ENCODE measurements at regions not wholly inside any gene's neighbourhood (a gene's known extent, or its start where the extent isn't known, plus 50 kb on each side); places are given as distances from the start of the nearest gene placed in this dataset.
"Not testable (repeated sequence)": the region's sequence is repeated elsewhere in the genome, so short reads cannot be mapped to it uniquely, and the experiment has no call there.

DNA sequence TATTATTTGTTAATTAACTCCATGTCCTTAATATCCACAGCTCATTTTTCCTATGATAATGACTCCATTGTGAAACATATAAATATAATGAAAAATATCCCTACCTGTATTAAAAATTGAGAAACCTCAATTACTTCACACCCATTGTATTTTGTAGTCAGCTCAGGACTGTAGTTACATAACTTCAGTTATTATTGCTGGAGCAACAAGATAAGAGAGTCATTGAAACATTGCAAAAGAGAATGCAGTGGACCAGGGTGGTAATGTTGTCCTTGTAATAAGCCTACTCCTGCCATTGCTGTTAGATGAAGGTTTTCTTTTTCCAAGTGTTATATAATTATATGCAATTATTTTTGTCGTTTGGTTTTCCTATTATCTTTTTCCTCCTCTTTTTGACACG lies 184.4 kb downstream of the PRL start:
- DNase-seq, result no peak
- Mint-ChIP-seq H3K36me3 (no peaks in the 10 kb centered on the region), H3K27me3 (no peaks in the 10 kb centered on the region), H3K27ac (no peak overlapping the region), H3K4me1 (no peaks in the 10 kb centered on the region), H3K4me3 (no peak overlapping the region), H3K9me3 (ENCODE audit: low read depth) (no peaks in the 10 kb centered on the region)
- CTCF ChIA-PET, result no interaction called here
- no peak for ATAC-seq

- no peak overlapping the region for H3K4me3 Mint-ChIP-seq
- no peaks in the 10 kb centered on the region for H3K36me3 Mint-ChIP-seq
- DNase-seq, result no peak
- H3K4me1 Mint-ChIP-seq, result no peaks in the 10 kb centered on the region
- CTCF ChIA-PET, result no interaction called here
- no peaks in the 10 kb centered on the region for H3K27me3 Mint-ChIP-seq
- no peak for ATAC-seq
- peaks cover 2% of the 10 kb centered on the region for H3K9me3 Mint-ChIP-seq (ENCODE audit: low read depth)
- H3K27ac Mint-ChIP-seq, result no peak overlapping the region
Observed at GRCh38 chr6:22113026-22113766, 183.6 kb downstream of the PRL start.

DNA sequence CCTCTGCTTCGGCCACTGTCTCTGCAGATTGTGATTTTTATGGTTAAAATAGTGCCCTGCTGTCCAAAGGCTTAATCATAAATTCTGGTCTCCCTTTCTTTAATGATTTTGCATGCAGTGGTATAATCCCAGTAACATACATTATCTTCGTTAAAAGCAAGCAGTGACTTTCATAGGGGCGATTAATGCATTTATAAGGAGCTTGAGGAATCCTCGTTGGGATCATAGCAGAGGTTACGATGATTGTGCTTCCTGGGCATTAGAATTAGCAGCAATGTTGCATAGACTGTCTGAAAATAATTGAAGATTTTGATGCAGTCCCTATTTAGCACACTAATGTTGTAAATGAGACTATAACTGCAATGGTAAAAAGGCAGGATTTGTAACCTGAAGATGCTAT lies 181.3 kb downstream of the PRL start:
- Mint-ChIP-seq H3K27ac (no peak overlapping the region), H3K36me3 (no peaks in the 10 kb centered on the region), H3K9me3 (ENCODE audit: low read depth) (peaks cover 8% of the 10 kb centered on the region), H3K4me3 (no peak overlapping the region), H3K27me3 (no peaks in the 10 kb centered on the region), H3K4me1 (no peaks in the 10 kb centered on the region)
- CTCF ChIA-PET, result no interaction called here
- DNase-seq (no peak), ATAC-seq (no peak)

DNA sequence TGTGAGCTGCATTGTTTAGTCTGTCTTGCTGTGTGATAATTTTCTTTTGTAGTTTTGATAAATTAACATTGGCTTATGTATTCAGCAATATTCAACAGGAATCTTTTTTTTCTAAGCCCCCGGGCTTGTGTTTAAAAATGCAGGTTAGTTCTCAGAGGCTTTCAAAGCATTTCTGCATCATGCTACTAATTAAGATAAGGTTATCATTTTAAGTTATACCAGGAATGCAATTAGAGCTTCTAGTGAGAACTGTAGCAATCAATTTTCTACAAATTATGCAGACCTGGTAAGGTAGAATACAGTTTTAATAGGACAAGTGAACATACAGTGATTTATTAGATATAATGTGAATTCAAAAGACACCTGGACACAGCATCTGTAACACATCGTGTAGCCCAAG lies 179.2 kb downstream of the PRL start:
- Mint-ChIP-seq H3K27ac (no peak overlapping the region), H3K4me1 (no peaks in the 10 kb centered on the region), H3K27me3 (no peaks in the 10 kb centered on the region), H3K36me3 (no peaks in the 10 kb centered on the region), H3K4me3 (no peak overlapping the region), H3K9me3 (ENCODE audit: low read depth) (peaks cover 8% of the 10 kb centered on the region)
- ATAC-seq (no peak), DNase-seq (no peak)
- CTCF ChIA-PET, result no interaction called here

DNA sequence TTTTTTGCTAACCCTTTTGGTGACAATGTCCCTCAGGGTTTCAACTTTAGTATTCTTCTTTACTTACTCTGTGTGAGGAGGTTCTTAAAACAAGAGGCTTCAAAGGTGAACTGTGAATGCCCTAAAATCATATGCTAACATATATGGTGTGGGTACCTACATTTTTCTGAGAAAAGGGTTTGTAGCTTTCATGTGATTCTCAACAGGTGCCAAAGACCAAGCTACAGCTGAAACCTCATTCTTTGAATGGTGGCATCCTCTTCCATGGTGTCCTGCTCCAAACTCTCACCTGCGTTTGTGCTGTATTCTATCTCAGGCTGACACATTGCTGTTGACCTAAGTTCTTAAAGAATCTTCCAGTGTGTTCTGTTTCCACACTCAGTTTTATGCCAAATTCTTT lies 177.3 kb downstream of the PRL start:
- no peak overlapping the region for H3K27ac Mint-ChIP-seq
- no peak overlapping the region for H3K4me3 Mint-ChIP-seq

DNA sequence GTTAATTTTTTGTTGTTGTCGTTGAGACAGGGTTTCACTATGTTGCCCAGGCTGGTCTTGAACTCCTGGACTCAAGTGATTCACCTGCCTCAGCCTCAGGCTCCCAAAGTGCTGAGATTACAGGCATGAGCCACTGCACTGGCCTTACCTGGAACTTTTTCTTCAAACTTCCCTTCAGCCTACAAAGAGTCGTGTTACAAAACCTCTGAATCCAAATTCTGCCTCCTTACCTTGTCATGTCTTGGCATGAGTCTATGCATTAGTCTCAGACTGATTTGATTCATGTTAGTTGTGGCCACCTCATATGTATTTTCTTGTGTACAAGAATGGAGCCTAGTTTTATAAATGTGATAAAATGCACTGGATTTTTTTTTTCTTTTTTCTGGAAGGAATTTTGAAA lies 172.1 kb downstream of the PRL start:
- H3K4me3 Mint-ChIP-seq, result no peak overlapping the region
- H3K27ac Mint-ChIP-seq, result no peak overlapping the region
- no peaks in the 10 kb centered on the region for H3K4me1 Mint-ChIP-seq
- H3K9me3 Mint-ChIP-seq (ENCODE audit: low read depth), result peaks cover under 1% of the 10 kb centered on the region
- CTCF ChIA-PET, result no interaction called here
- H3K36me3 Mint-ChIP-seq, result no peaks in the 10 kb centered on the region
- no peak for ATAC-seq
- H3K27me3 Mint-ChIP-seq, result no peaks in the 10 kb centered on the region
- DNase-seq, result no peak

More for the DNA sequence above, 177.3 kb downstream of the PRL start:
- H3K9me3 Mint-ChIP-seq (ENCODE audit: low read depth), result peaks cover 8% of the 10 kb centered on the region
- H3K4me1 Mint-ChIP-seq, result no peaks in the 10 kb centered on the region
- CTCF ChIA-PET, result no interaction called here
- H3K36me3 Mint-ChIP-seq, result no peaks in the 10 kb centered on the region
- DNase-seq (no peak), ATAC-seq (no peak)
- no peaks in the 10 kb centered on the region for H3K27me3 Mint-ChIP-seq

- no peak for ATAC-seq
- Mint-ChIP-seq H3K4me3 (no peak overlapping the region), H3K27ac (no peak overlapping the region), H3K36me3 (no peaks in the 10 kb centered on the region), H3K4me1 (no peaks in the 10 kb centered on the region), H3K9me3 (ENCODE audit: low read depth) (peaks cover 7% of the 10 kb centered on the region), H3K27me3 (no peaks in the 10 kb centered on the region)
- CTCF ChIA-PET, result no interaction called here
- DNase-seq, result no peak
Observed at GRCh38 chr6:22126910-22127309, 169.9 kb downstream of the PRL start.

DNA sequence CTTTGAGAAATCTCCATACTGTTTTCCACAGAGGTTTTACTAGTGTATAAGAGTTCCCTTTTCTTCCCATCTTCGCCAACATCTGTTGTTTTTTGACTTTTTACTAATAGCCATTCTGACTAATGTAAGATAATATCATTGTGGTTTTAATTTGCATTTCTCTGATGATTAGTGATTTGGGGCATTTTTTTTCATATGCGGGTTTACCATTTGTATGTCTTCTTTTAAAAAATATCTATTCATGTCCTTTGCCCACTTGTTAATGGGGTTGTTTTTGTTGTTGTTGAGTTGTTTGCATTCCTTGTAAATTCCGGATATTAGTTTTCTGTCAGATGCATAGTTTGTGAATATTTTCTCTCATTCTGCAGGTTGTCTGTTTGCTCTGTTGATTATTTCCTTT lies 167.1 kb downstream of the PRL start:
- H3K9me3 Mint-ChIP-seq (ENCODE audit: low read depth), result peaks cover 7% of the 10 kb centered on the region
- DNase-seq (no peak), ATAC-seq (no peak)
- no peak overlapping the region for H3K27ac Mint-ChIP-seq
- no peaks in the 10 kb centered on the region for H3K36me3 Mint-ChIP-seq
- no peaks in the 10 kb centered on the region for H3K4me1 Mint-ChIP-seq
- CTCF ChIA-PET, result no interaction called here
- no peak overlapping the region for H3K4me3 Mint-ChIP-seq
- H3K27me3 Mint-ChIP-seq, result no peaks in the 10 kb centered on the region

DNA sequence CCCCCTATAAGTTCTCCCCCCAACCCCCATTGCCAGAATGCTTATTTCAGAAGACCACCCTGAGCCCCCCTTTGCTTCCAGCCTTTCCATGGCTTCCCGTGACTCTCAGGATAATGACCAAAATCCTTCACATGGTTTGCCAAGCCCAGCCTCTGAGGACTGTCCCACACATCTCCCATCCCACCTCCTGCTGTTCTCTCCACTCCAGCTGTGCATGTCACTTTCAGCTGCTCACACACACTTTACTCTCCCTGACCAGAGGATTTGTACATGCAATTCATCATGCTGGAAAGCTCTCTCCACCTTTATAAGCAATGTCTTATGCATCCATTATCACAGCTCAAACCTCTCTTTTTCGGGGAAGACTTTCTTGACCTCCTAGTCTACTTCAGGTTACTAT lies 164.2 kb downstream of the PRL start:
- H3K27ac Mint-ChIP-seq, result no peak overlapping the region
- H3K9me3 Mint-ChIP-seq (ENCODE audit: low read depth), result peaks cover 7% of the 10 kb centered on the region
- no peaks in the 10 kb centered on the region for H3K27me3 Mint-ChIP-seq
- no peaks in the 10 kb centered on the region for H3K4me1 Mint-ChIP-seq
- CTCF ChIA-PET, result no interaction called here
- no peak for DNase-seq
- no peak for ATAC-seq
- no peak overlapping the region for H3K4me3 Mint-ChIP-seq
- H3K36me3 Mint-ChIP-seq, result no peaks in the 10 kb centered on the region

- Mint-ChIP-seq H3K27me3 (no peaks in the 10 kb centered on the region), H3K27ac (no peak overlapping the region), H3K4me3 (no peak overlapping the region), H3K9me3 (ENCODE audit: low read depth) (peaks cover 7% of the 10 kb centered on the region), H3K36me3 (no peaks in the 10 kb centered on the region), H3K4me1 (no peaks in the 10 kb centered on the region)
- DNase-seq (no peak), ATAC-seq (no peak)
- CTCF ChIA-PET, result no interaction called here
Observed at GRCh38 chr6:22133357-22133756, 163.5 kb downstream of the PRL start.

DNA sequence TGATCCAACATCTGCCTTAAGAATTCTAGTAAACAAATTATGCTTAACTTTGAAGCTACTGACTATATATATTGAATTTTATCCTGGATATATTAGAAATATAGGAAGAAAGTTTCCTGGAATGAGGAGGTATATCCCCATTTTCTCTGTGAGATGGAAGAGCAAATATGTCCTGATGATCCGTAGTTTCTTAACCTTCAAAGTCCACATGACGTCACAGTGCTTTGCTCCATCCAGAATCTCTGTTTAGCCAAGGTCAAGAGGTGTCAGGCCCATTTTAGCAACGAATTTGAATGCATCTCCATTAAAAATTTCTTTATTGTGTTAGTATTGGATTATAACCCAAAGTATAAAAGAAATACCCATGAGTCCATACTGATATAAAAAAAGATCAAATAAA lies 162.5 kb downstream of the PRL start:
- CTCF ChIA-PET, result no interaction called here
- ATAC-seq (no peak), DNase-seq (no peak)
- no peaks in the 10 kb centered on the region for H3K36me3 Mint-ChIP-seq
- H3K9me3 Mint-ChIP-seq (ENCODE audit: low read depth), result peaks cover 7% of the 10 kb centered on the region
- no peak overlapping the region for H3K27ac Mint-ChIP-seq
- H3K4me1 Mint-ChIP-seq, result no peaks in the 10 kb centered on the region
- H3K27me3 Mint-ChIP-seq, result no peaks in the 10 kb centered on the region
- no peak overlapping the region for H3K4me3 Mint-ChIP-seq

- CTCF ChIA-PET, result no interaction called here
- Mint-ChIP-seq H3K27ac (no peak overlapping the region), H3K27me3 (no peaks in the 10 kb centered on the region), H3K4me3 (no peak overlapping the region), H3K36me3 (no peaks in the 10 kb centered on the region), H3K4me1 (no peaks in the 10 kb centered on the region), H3K9me3 (ENCODE audit: low read depth) (peaks cover 4% of the 10 kb centered on the region)
- no peak for ATAC-seq
- DNase-seq, result no peak
Observed at GRCh38 chr6:22135395-22135794, 161.4 kb downstream of the PRL start.

GRCh38 chr6:22140736-22141135 lies 156.1 kb downstream of the PRL start:
- H3K27ac Mint-ChIP-seq; H3K4me1 Mint-ChIP-seq; DNase-seq; H3K27me3 Mint-ChIP-seq; H3K9me3 Mint-ChIP-seq (ENCODE audit: low read depth); H3K4me3 Mint-ChIP-seq; ATAC-seq; H3K36me3 Mint-ChIP-seq; CTCF ChIA-PET: not testable (repeated sequence)

DNA sequence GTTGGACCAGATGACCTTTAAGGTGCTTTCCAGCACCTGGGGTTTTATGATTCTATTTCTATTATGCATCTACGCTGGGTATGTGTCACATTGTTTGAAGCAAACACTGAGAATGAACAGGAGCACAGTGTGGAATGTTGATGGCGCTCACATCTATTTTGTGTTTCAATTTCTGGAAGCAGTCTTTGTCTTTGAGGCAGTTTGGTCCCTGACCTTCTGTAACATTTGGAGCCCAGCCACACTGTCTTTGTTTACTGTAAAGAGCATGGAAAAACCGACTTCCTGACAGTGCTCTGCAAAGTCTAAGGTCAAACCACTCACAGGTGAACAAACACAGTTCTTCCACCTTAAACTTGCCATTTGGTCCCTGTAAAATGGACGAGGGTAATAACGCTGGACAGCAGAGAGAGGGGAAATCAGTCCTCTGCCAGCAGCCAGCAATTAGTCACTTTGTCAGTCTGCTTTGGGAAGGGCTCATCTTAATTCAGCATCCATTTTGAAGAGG lies 155.5 kb downstream of the PRL start:
- Mint-ChIP-seq H3K9me3 (ENCODE audit: low read depth) (no peaks in the 10 kb centered on the region), H3K4me1 (no peaks in the 10 kb centered on the region), H3K27me3 (peaks cover 14% of the 10 kb centered on the region), H3K36me3 (no peaks in the 10 kb centered on the region), H3K4me3 (no peak overlapping the region), H3K27ac (no peak overlapping the region)
- CTCF ChIA-PET, result no interaction called here
- ATAC-seq (no peak), DNase-seq (no peak)

DNA sequence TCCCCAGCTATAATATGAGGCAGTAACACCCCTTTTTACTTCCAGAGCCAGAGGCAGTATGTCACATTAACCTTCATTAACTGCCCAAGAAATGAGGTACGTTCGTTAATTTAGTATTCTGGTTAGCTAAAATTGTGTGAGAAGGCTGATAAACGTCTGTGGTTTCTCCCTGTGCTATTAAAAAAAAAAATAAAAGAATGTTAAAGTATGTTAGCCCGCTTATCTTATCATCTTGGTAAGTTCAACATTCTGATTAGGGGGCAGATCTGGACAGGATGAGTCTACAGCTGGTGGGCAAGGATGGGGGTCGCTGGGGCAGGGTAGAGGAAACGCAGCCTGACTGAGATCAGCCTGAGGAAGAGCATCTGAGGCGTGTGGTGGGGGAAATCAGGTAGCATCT lies 154.0 kb downstream of the PRL start:
- Mint-ChIP-seq H3K9me3 (ENCODE audit: low read depth) (no peaks in the 10 kb centered on the region), H3K4me1 (peaks cover 5% of the 10 kb centered on the region), H3K36me3 (no peaks in the 10 kb centered on the region), H3K4me3 (no peak overlapping the region), H3K27ac (no peak overlapping the region), H3K27me3 (peaks cover 27% of the 10 kb centered on the region)
- ATAC-seq, result no peak
- CTCF ChIA-PET, result interaction anchor here (0.7 kb wide), 1 partner anchor 122 kb away, joined by 3 read pairs; no protein-coding TSS in a partner anchor
- DNase-seq, result no peak

Data from activated CD8-positive, alpha-beta memory T cell treated with anti-CD3 and anti-CD28 coated beads, Interleukin-2, amount 10 ng/mL, durations not matched to agents 7 days and 5 days (primary cell).